ENCODE measurements at regions not wholly inside any gene's neighbourhood (a gene's known extent, or its start where the extent isn't known, plus 50 kb on each side); places are given as distances from the start of the nearest gene placed in this dataset.

DNA sequence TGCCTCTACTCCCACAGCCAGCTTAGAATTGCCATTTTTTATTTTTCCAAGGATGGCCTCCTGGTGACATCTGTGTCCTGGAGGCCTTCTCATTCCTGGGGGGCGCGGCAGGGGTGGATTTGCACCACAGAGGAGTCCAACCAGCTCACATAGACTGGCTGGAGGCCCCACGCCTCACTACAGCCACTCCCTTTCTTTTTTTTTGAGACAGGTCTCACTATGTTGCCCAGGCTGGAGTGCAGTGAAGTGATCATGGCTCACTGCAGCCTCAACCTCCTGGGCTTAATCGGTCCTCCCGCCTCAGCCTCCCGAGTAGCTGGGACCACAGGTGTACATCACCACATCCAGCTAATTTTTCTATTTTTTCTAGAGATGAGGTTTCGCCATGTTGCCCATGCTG, 57.6 kb upstream of the DOCK1 start:
- no peak for DNase-seq (ENCODE audit: low read depth)

DNA sequence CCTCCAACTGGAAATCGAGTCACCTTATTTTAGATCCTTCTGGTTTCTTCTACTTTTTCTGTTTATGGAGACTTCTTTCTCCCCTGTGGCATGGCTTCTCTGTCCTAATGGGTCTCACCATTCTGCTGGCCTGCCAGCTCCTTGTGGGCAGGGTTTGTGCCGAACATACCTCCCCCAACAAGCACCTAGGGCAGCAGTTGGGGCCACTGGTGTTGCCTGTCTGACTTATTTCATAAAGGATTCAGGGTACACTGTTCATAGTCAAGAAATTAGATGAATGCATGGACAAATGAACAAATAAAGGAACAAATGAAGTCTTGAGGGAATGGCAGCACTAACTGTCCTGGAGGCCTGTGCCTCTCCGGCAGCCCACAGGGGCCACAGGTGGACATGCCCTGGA, 55.6 kb upstream of the DOCK1 start:
- DNase-seq (ENCODE audit: low read depth): no peak

DNA sequence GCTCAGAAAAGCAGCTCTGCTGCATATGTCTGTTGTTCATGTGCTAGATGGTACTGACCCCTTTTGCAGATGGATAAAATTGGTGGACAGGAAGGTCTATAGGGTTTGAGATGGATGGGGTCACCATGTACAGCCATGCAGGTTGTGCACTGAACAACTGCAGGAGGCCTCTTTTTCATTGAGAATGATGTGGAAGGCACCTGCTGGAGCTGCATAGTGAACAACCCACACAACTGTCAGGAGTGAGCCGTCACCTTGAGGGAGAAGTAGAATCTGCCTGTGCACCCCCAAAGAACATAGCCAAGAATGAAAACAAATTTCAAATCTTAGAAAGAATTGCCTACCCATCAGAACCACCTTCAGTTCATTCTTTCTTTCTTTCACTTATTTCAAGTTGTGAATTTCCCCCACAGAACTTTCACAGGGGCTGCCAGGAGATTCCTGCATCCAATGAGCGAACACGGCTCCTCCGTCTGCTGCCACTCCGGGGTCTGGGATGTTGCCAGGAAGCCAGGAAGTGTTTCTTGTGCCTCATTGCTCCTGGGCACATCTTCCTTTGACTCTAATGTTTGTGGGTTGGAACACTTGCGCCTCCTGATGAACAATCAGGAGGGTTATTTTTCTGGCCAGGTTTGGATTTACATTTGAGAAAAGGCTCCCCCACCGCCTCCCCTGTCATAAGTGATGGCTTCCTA, 53.7 kb upstream of the DOCK1 start:
- DNase-seq (ENCODE audit: low read depth): no peak

DNA sequence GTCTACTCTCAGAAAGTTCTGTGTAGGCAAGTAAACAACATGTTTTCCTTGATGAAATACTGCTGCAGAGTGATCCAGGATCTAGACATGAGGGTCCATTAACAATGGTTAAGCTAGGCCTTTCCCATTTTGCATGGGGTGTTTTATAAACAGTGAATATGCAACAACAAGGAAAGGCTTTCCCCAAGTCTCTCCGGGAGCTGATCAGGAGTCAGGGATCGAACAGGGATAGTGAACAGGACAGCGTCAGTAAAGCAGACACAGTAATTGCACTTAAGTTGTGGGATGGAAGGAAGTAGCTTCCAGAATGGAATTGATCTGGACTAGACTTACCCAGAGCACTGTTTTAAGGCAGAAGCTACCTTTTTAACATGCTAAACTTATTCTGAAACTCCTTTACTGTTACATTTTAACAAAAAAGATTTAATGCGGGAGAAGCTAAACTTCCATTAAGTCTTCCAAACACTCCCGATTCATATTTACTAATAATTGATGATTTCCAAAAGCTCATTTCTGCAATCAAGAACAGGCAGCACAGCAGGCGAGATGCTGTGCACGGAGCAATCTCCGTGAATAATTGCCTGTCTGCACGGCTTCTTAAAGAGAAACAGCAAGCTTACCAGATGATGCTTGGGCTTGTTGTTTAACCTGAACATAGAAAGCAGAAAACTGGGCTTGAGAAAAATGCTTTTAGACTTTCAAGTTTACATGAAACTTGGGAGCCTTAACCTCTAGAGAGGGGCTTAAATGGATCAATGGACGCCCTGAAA, 50.3 kb upstream of the DOCK1 start:
- DNase-seq (ENCODE audit: low read depth): no peak
